Osteoblast (primary cell): ENCODE measurements at regions not wholly inside any gene's neighbourhood (a gene's known extent, or its start where the extent isn't known, plus 50 kb on each side); places are given as distances from the start of the nearest gene placed in this dataset.

Source experiments
- DNase-seq: peaks from one replicate; pipeline ENCODE4 v3.0.0; 2011; ENCODE audit warnings: low spot score, mixed read lengths; ENCODE audit not compliant: insufficient read length; ENCODE audit errors: missing footprints
- H2AFZ ChIP-seq: 2 replicates; pipeline ENCODE4 v1.6.0; 2011; ENCODE audit warnings: mild to moderate bottlenecking, low read length
- H3K27ac ChIP-seq: 2 replicates; pipeline ENCODE4 v1.5.1; 2011; ENCODE audit warnings: mild to moderate bottlenecking, low read depth, low read length, moderate library complexity
- H3K27me3 ChIP-seq: 2 replicates; pipeline ENCODE4 v1.6.0; 2012; ENCODE audit warnings: mild to moderate bottlenecking, control low read depth, inconsistent platforms, low read length, moderate library complexity; ENCODE audit not compliant: insufficient read depth
- H3K36me3 ChIP-seq: 2 replicates; pipeline ENCODE4 v1.5.1; 2011; ENCODE audit warnings: mild to moderate bottlenecking, low read length, control low read depth, moderate library complexity; ENCODE audit not compliant: insufficient read depth
- H3K4me1 ChIP-seq: 2 replicates; pipeline ENCODE4 v1.5.1; 2011; ENCODE audit warnings: mild to moderate bottlenecking, low read length, control low read depth, moderate library complexity; ENCODE audit not compliant: insufficient read depth
- H3K4me2 ChIP-seq: 2 replicates; pipeline ENCODE4 v1.6.0; 2011; ENCODE audit warnings: mild to moderate bottlenecking, low read length; ENCODE audit not compliant: insufficient read depth
- H3K4me3 ChIP-seq: fragments of 200-600 bp; sonication (generic); 3 replicates; pipeline ENCODE4 v1.5.1; 2012; ENCODE audit warnings: mild to moderate bottlenecking, low read length, inconsistent platforms; ENCODE audit not compliant: insufficient read depth
- H3K79me2 ChIP-seq: 2 replicates; pipeline ENCODE4 v1.6.0; 2012; ENCODE audit warnings: mild to moderate bottlenecking, low read length, control low read depth, inconsistent platforms; ENCODE audit not compliant: insufficient read depth
- H3K9me3 ChIP-seq: 2 replicates; pipeline ENCODE4 v1.5.1; 2011; ENCODE audit warnings: low read depth, low read length, control low read depth
- H4K20me1 ChIP-seq: 2 replicates; pipeline ENCODE4 v1.6.0; 2012; ENCODE audit warnings: mild to moderate bottlenecking, low read length, control low read depth; ENCODE audit not compliant: insufficient read depth
- CTCF ChIP-seq: IDR thresholded peaks from 2 replicates; pipeline ENCODE4 v1.5.1; 2011; ENCODE audit warnings: mild to moderate bottlenecking, low read depth, low read length, moderate library complexity; ENCODE audit errors: extremely low read depth

DNA sequence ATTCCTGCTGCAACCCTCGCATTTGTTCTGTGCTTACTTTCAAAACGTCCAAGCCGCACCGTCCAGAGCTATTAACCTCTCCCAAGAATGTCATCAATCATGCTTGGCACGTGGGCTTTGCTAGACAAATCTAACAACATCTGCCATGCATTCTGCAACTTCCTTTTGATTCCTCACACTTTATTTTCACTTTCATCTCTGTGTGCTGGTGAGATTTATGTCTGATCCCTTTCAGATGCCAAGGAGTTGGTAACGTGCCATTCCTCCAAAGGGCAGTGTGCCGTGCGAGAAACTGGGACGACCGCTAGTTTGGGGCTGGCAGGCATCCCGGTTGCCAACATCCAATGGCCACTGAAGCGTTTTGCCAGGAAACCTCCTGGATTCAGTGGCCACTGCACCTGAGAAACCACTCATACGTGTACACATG is 230.0 kb upstream of the PARD3B start:
- no peak overlapping the region for H3K27ac ChIP-seq
- no peaks in the 10 kb centered on the region for H3K79me2 ChIP-seq
- peaks cover 4% of the 10 kb centered on the region for H3K27me3 ChIP-seq
- DNase-seq = peak; percentile 47
- no peaks in the 10 kb centered on the region for H3K4me1 ChIP-seq
- no peaks in the 10 kb centered on the region for H3K9me3 ChIP-seq
- peak overlapping the region; percentile 62 for H3K4me2 ChIP-seq
- no peak for TF ChIP-seq CTCF
- peak overlapping the region; percentile 43 for H3K4me3 ChIP-seq
- H2AFZ ChIP-seq = no peak overlapping the region
- H3K36me3 ChIP-seq = no peaks in the 10 kb centered on the region
- no peaks in the 10 kb centered on the region for H4K20me1 ChIP-seq

DNA sequence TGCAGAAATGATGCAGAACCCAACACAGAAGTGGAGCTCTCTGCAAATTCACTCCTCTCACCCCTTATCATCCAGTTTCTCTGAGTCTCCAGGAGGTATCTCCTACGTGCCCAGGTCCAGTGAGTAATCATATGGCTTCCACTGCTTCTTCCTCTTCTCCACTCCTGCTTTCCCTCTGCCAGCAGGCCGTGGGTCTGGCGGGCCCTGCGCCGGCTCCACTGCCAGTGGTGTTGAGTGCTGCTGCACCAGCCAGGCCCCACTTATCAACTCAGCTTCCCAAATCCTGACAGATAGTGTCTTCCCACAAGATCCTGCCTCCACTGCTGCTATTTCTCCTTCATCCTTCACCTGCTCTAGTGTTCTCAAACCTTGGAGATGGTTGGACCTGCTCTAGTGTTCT is 227.6 kb upstream of the PARD3B start:
- H3K4me2 ChIP-seq = no peak overlapping the region
- H4K20me1 ChIP-seq = no peaks in the 10 kb centered on the region
- H3K27ac ChIP-seq = no peak overlapping the region
- no peak overlapping the region for H2AFZ ChIP-seq
- TF ChIP-seq CTCF = no peak
- H3K4me1 ChIP-seq = no peaks in the 10 kb centered on the region
- no peaks in the 10 kb centered on the region for H3K27me3 ChIP-seq
- H3K36me3 ChIP-seq = no peaks in the 10 kb centered on the region
- H3K9me3 ChIP-seq = no peaks in the 10 kb centered on the region
- no peak overlapping the region for H3K4me3 ChIP-seq
- no peaks in the 10 kb centered on the region for H3K79me2 ChIP-seq
- DNase-seq = peak; percentile 14

DNA sequence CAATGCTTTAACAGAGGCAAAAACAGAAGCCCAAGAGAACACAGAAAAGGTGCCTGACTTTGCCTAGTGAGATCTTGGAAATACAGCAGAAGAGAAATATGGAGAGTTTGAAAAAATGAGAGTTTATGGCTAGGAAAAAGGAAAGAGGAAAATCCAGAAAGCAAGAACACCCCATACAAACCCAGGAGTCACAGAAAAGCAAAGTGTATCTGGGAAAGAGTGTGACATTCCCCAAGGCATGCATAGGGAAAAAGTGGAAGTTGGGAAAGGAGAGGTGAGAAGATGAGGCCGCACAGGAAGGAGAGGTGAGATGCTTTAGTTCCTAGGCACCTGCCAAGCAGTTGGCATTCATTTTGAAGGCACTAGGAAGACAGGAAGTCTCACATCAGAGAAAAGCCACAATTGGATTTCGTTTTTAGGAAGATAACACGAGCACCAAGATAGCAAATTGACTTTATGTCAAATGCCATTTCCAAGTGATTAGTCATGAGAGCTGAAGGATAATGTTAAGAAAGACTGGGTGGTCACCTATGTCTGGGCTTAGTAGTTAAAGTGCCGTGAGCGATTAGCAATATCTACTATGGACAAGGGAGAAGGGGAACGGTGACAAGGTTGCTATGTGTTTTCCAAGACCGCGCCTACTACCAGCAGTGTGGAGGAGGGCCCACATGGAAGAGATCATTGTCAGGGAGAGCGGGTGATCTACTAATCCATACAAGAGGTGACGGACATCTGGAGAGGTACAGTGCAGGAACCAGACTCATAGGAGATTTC is 224.1 kb upstream of the PARD3B start:
- Histone ChIP-seq H3K4me3 (no peak overlapping the region), H3K27ac (no peak overlapping the region), H3K27me3 (no peaks in the 10 kb centered on the region), H3K4me1 (no peaks in the 10 kb centered on the region), H2AFZ (no peak overlapping the region), H3K9me3 (no peaks in the 10 kb centered on the region), H3K79me2 (no peaks in the 10 kb centered on the region), H3K4me2 (no peak overlapping the region), H3K36me3 (no peaks in the 10 kb centered on the region), H4K20me1 (no peaks in the 10 kb centered on the region)
- DNase-seq = peak; percentile 61
- TF ChIP-seq CTCF = no peak

DNA sequence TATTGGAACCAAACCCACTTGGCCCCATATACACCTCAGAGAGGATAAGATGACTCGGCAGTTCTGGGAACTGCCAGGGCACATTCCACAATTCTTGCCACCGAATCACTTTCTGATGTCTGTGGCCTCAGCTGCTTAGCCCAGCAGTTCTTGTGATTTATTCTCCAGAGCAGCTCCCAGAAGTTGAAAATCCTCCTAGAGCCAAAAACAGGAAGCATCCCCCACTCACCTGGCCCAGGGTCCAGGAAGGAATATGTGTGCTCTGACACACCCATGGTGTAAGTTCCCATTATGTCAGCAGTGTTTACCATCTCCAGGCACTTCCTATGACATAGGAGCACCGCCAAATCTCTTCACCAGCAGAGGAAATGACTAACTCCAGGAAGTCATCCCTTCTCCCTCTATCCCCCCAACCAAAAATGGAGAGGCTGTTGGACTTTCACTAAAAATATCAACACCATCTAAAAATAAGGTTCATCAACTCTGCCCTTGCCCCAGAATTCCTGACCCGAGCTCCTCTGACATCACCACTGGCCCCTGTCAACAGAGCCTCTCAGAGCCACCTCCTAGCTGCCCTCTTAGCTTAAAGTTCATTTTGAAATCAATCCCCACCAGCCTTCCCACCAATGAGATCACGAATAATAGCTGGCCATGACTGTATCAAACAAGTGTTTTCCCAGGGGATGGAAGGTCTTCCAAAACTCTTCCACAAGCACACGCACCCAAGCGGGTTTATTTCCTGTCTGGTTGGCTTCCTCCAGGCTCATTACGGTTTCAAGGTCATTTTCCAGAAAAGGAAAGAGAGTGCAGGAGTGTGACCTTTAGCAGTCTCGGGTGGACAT is 223.1 kb upstream of the PARD3B start:
- H3K36me3 ChIP-seq = no peaks in the 10 kb centered on the region
- peak; percentile 46 for DNase-seq
- H3K79me2 ChIP-seq = no peaks in the 10 kb centered on the region
- no peaks in the 10 kb centered on the region for H3K27me3 ChIP-seq
- TF ChIP-seq CTCF = no peak
- no peak overlapping the region for H3K27ac ChIP-seq
- no peaks in the 10 kb centered on the region for H3K9me3 ChIP-seq
- no peak overlapping the region for H2AFZ ChIP-seq
- no peak overlapping the region for H3K4me3 ChIP-seq
- H4K20me1 ChIP-seq = no peaks in the 10 kb centered on the region
- H3K4me2 ChIP-seq = no peak overlapping the region
- no peaks in the 10 kb centered on the region for H3K4me1 ChIP-seq
